NCI-H510A treated with DMSO at 0.1 percent for 48 hours (cell line): ENCODE measurements at regions not wholly inside any gene's neighbourhood (a gene's known extent, or its start where the extent isn't known, plus 50 kb on each side); places are given as distances from the start of the nearest gene placed in this dataset.

Experiments
- DNase-seq: peaks from one replicate; lab custom pipeline; 2025; lab: John Stamatoyannopoulos, UW

GRCh38 chr15:29611057-29611456, 211.2 kb downstream of the TJP1 start:
- no peak for DNase-seq

- no peak for DNase-seq
Observed at GRCh38 chr15:29601811-29602210, 220.5 kb downstream of the TJP1 start.

- no peak for DNase-seq
Observed at GRCh38 chr15:29600262-29600661, 222.0 kb downstream of the TJP1 start.

GRCh38 chr15:29596266-29596665, 226.0 kb downstream of the TJP1 start:
- DNase-seq, result no peak

GRCh38 chr15:29593629-29594028, 228.6 kb downstream of the TJP1 start:
- DNase-seq, result no peak

GRCh38 chr15:29593111-29593510, 229.2 kb downstream of the TJP1 start:
- no peak for DNase-seq

- DNase-seq, result no peak
Observed at GRCh38 chr15:29590701-29591100, 231.6 kb downstream of the TJP1 start.

- no peak for DNase-seq
Observed at GRCh38 chr15:29589975-29590374, 232.3 kb downstream of the TJP1 start.

GRCh38 chr15:29589416-29589815, 232.9 kb downstream of the TJP1 start:
- no peak for DNase-seq

GRCh38 chr15:29573197-29573838, 248.9 kb downstream of the TJP1 start:
- no peak for DNase-seq

- no peak for DNase-seq
Observed at GRCh38 chr15:29571792-29572431, 250.4 kb downstream of the TJP1 start.

GRCh38 chr15:29570948-29571791, 251.1 kb downstream of the TJP1 start:
- peak; percentile 4 for DNase-seq

- no peak for DNase-seq
Observed at GRCh38 chr15:29570121-29570947, 251.9 kb downstream of the TJP1 start.

- no peak for DNase-seq
Observed at GRCh38 chr15:29569533-29570092, 252.7 kb downstream of the TJP1 start.

GRCh38 chr15:29568840-29569532, 253.3 kb downstream of the TJP1 start:
- DNase-seq, result peak; percentile 67

- no peak for DNase-seq
Observed at GRCh38 chr15:29567336-29567735, 254.9 kb downstream of the TJP1 start.

- DNase-seq, result no peak
Observed at GRCh38 chr15:29566914-29567313, 255.4 kb downstream of the TJP1 start.

- DNase-seq, result no peak
Observed at GRCh38 chr15:29563112-29563511, 259.2 kb downstream of the TJP1 start.

GRCh38 chr15:29560896-29561295, 261.4 kb downstream of the TJP1 start:
- no peak for DNase-seq

GRCh38 chr15:29558261-29558660, 264.0 kb downstream of the TJP1 start:
- DNase-seq, result no peak

- DNase-seq, result no peak
Observed at GRCh38 chr15:29557171-29557570, 265.1 kb downstream of the TJP1 start.
